BLaER1 (cell line): ENCODE measurements at regions not wholly inside any gene's neighbourhood (a gene's known extent, or its start where the extent isn't known, plus 50 kb on each side); places are given as distances from the start of the nearest gene placed in this dataset.

Source experiments
- H3K27ac ChIP-seq: shearing (Covaris generic); formaldehyde crosslinking; 2 replicates; pipeline ENCODE4 v1.8.1; 2022
- H3K27me3 ChIP-seq: shearing (Covaris generic); formaldehyde crosslinking; 2 replicates; pipeline ENCODE4 v1.8.1; 2022
- H3K36me3 ChIP-seq: shearing (Covaris generic); formaldehyde crosslinking; 2 replicates; pipeline ENCODE4 v1.8.1; 2022
- H3K4me1 ChIP-seq: shearing (Covaris generic); formaldehyde crosslinking; 2 replicates; pipeline ENCODE4 v1.8.1; 2022
- H3K4me2 ChIP-seq: shearing (Covaris generic); formaldehyde crosslinking; 2 replicates; pipeline ENCODE4 v1.8.1; 2022
- H3K4me3 ChIP-seq: shearing (Covaris generic); formaldehyde crosslinking; 2 replicates; pipeline ENCODE4 v1.8.1; 2022
- H3K9ac ChIP-seq: shearing (Covaris generic); formaldehyde crosslinking; 2 replicates; pipeline ENCODE4 v1.8.1; 2022
- H3K9me3 ChIP-seq: shearing (Covaris generic); formaldehyde crosslinking; 2 replicates; pipeline ENCODE4 v1.8.1; 2022
- H4K20me1 ChIP-seq: shearing (Covaris generic); formaldehyde crosslinking; 2 replicates; pipeline ENCODE4 v1.8.1; 2022
- Cebpa-rat ChIP-seq: shearing (Covaris generic); IDR thresholded peaks from 2 replicates; pipeline ENCODE4 v1.8.1; 2022

DNA sequence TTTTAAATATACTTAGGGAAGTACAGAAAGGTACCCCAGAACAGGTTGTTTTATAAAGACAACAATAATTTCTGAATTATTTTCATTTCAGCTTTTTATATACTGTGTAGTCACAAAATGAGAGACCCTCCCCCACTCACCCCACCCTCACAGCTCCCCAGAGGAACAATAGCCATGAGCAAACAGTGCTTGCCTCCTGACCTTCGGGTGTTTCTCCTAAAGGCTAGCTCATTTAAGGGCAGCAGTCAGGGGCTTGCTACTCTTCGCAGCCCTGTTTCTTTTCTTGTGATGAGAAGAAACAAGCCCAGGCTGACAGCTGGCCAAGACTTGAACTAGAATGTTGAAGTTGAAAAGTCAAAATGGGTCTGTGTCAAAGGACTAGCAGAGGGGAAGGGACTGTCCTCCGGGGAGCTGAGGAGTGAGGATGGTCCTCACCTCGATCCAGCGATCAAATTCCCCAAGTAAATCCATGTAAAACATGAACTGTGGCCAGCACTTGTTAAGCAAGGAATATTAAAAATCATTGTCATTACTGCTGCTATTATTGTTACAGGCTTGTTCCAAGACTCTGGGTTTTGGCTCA lies 133.8 kb upstream of the ARHGAP5 start:
- H3K4me1 ChIP-seq, result no peaks in the 10 kb centered on the region
- H3K36me3 ChIP-seq, result no peaks in the 10 kb centered on the region
- H3K27ac ChIP-seq, result no peak overlapping the region
- H4K20me1 ChIP-seq, result no peaks in the 10 kb centered on the region
- H3K4me2 ChIP-seq, result no peak overlapping the region
- no peaks in the 10 kb centered on the region for H3K9me3 ChIP-seq
- TF ChIP-seq Cebpa-rat, result no peak
- no peak overlapping the region for H3K9ac ChIP-seq
- no peaks in the 10 kb centered on the region for H3K27me3 ChIP-seq
- H3K4me3 ChIP-seq, result no peak overlapping the region

DNA sequence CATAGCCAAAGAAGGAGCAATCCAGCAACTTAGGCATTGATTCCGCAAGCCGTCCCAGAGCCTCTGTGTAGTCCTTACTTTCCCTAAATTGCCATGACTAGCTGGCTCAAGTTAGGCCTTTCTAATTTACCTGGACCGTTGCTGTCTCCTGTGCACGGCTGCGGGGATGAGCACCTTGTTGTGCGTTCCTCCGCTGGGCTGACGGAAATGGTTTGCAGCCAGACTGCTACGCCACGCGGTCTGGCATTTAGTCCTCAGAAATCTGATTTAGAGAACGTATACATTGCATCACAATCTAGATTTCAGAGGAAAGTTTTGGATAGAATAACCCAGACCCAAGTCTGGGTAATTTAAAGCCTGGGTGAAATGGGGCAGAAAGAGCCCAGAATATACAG lies 133.2 kb upstream of the ARHGAP5 start:
- Histone ChIP-seq H3K27me3 (no peaks in the 10 kb centered on the region), H3K4me1 (no peaks in the 10 kb centered on the region), H3K36me3 (no peaks in the 10 kb centered on the region), H3K4me3 (no peak overlapping the region), H4K20me1 (no peaks in the 10 kb centered on the region), H3K9ac (no peak overlapping the region), H3K27ac (no peak overlapping the region), H3K9me3 (no peaks in the 10 kb centered on the region), H3K4me2 (no peak overlapping the region)
- TF ChIP-seq Cebpa-rat, result no peak

DNA sequence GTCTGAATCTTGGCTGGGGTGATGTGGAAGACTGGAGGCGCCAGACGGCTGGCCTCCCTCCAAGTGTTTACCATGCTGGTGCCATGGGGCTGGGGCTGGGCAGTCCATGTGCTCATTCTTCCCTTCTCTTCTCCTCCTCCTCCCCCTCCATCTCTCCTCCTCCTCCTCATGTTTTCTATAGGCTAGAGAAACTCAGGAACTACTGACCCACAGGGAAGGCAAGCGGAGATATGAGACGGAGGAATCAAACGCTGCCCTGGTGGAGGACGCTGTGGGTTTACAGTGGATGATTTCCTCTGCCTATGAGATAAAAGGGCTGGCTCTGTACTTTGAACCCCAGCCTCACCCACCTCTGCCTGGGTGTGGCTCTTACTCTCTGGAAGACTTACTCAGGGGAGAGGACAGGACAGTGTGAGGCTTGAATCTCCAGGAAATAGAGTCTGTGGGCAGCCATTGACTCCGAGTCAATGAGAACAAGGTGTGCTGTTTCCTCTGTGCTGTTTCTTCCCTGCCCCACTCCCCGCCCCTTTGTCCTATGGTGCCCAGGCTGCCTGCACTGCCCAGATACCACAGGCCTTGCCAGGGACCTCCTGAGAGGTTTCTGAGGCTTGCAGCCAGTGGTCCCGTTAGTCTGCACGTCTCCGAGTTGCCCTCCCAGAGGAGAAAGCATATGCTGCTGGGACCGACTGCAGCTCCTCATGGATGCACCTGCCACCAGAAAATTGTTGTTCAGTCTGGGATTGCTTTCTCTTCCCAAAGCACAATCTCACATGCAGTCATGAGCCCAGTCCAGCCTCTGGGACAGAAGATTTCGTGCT lies 132.6 kb upstream of the ARHGAP5 start:
- no peak for TF ChIP-seq Cebpa-rat
- Histone ChIP-seq H3K36me3 (no peaks in the 10 kb centered on the region), H3K4me1 (no peaks in the 10 kb centered on the region), H3K9ac (no peak overlapping the region), H3K27ac (no peak overlapping the region), H3K4me3 (no peak overlapping the region), H3K27me3 (no peaks in the 10 kb centered on the region), H4K20me1 (no peaks in the 10 kb centered on the region), H3K4me2 (no peak overlapping the region), H3K9me3 (no peaks in the 10 kb centered on the region)

DNA sequence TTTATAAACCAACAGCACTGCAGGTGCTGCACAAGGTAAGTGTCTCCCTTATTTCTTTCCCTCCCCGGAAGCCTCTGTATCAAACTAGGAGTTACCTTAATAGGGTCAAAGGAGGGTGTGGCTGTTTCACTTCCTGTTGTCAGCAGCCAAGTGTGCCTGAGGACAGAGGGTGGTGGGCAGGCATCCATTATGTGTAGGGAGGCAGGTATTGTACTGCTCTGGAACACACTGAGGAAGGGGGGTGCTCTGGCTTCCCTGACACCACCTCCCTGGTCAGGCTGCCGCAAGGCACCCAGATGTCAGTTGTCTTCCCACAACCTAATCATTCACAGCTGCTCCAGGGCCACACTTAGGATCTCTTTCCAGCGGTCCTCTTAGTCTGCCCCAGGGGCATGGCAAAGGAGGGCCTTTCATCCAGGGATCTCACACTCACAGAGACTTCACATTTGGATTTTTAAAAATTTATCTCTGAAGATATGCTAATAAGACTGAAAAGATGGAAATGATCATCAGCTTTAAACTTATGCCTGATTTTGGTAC lies 132.0 kb upstream of the ARHGAP5 start:
- Histone ChIP-seq H3K9ac (no peak overlapping the region), H4K20me1 (no peaks in the 10 kb centered on the region), H3K9me3 (no peaks in the 10 kb centered on the region), H3K27me3 (no peaks in the 10 kb centered on the region), H3K27ac (no peak overlapping the region), H3K4me3 (no peak overlapping the region), H3K36me3 (no peaks in the 10 kb centered on the region), H3K4me2 (no peak overlapping the region), H3K4me1 (no peaks in the 10 kb centered on the region)
- no peak for TF ChIP-seq Cebpa-rat

DNA sequence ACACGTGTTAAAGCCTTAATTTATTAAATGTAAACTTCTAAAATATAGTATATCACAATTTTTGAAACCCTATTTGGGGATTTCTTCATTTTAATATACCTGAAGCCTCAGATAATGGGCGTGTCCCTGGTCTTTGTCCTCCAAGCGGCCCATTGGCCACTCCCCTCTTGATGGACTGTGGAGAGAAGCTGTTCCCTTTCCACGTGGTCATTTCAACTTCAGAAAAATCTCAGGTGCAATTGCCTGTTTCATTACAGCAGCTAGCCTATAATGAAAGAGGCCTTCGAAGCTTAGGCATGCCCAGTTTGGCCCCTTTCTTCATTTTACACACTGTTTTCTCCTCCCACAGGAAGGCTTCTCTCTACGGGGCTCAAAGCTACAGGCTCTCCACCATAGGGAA lies 131.4 kb upstream of the ARHGAP5 start:
- H3K4me1 ChIP-seq, result no peaks in the 10 kb centered on the region
- no peaks in the 10 kb centered on the region for H4K20me1 ChIP-seq
- H3K9ac ChIP-seq, result no peak overlapping the region
- no peaks in the 10 kb centered on the region for H3K36me3 ChIP-seq
- H3K27ac ChIP-seq, result no peak overlapping the region
- H3K27me3 ChIP-seq, result no peaks in the 10 kb centered on the region
- H3K9me3 ChIP-seq, result no peaks in the 10 kb centered on the region
- no peak for TF ChIP-seq Cebpa-rat
- no peak overlapping the region for H3K4me2 ChIP-seq
- no peak overlapping the region for H3K4me3 ChIP-seq

DNA sequence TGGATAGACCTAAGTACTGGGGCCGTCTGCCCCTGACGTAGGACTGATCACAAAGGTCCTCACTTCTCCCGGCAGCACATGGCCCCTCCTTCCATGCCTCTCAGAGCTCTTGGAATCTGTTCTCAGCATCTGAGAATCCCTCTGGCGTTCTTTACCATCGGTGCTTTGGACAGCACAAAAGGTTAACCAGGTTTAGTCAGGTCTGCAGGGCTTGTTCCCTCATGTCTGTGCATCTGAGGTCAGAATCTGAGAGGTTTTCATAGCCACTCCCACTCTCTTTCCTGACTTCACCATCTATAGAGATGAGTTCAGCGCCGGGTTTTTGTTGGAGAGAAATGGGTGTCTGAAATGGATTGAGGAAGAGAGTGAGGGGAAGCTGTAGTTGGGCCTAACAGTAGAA lies 130.0 kb upstream of the ARHGAP5 start:
- no peak overlapping the region for H3K4me3 ChIP-seq
- no peak for TF ChIP-seq Cebpa-rat
- no peak overlapping the region for H3K9ac ChIP-seq
- no peaks in the 10 kb centered on the region for H3K36me3 ChIP-seq
- no peak overlapping the region for H3K27ac ChIP-seq
- no peaks in the 10 kb centered on the region for H3K27me3 ChIP-seq
- H3K4me2 ChIP-seq, result no peak overlapping the region
- H3K4me1 ChIP-seq, result no peaks in the 10 kb centered on the region
- no peaks in the 10 kb centered on the region for H4K20me1 ChIP-seq
- H3K9me3 ChIP-seq, result no peaks in the 10 kb centered on the region

DNA sequence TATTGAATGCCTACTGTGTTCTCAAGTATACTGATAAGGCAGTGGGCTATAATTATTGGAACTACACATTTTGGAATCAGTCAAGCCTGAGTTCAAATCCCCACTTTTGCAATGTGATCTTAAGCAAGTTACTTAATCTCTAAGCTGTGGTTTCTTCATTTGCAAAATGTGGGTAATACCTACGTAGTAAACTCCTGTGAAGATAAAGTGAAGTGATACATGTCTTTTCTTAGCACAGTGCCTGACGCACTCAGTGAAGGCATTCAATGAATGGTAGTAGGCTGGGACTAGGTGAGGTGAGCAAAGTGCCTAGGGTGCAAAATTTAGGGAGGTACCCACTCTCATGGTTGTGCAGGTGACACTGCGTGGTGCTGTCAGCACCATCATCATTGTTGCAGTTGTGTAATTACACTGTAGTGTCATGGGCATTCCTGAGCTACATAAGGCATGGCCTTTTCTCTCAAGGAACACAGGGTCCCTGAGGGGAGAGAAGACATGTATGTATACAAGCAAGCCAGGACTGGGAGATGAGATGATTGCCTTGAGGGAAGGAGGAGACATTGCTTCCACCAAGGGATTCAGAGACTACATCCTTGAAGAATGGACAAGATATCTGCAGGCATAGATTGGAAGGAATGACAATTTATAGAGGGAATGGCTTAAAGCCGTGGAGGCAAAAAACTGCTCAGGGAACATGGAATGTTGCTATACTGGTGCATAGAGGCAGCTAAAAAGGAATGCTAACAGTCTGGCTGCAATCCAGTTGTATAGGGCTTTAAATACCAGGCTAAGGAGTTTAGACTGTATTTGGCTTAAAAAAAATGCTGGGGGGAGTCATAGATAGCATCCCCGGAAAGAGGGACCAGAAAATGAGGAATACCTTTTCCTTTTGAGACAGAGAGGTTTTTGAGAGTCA lies 129.2 kb upstream of the ARHGAP5 start:
- no peak overlapping the region for H3K27ac ChIP-seq
- H3K27me3 ChIP-seq, result no peaks in the 10 kb centered on the region
- TF ChIP-seq Cebpa-rat, result no peak
- no peaks in the 10 kb centered on the region for H3K36me3 ChIP-seq
- H3K9me3 ChIP-seq, result no peaks in the 10 kb centered on the region
- H3K4me3 ChIP-seq, result no peak overlapping the region
- H3K9ac ChIP-seq, result no peak overlapping the region
- H3K4me1 ChIP-seq, result no peaks in the 10 kb centered on the region
- H4K20me1 ChIP-seq, result no peaks in the 10 kb centered on the region
- H3K4me2 ChIP-seq, result no peak overlapping the region

DNA sequence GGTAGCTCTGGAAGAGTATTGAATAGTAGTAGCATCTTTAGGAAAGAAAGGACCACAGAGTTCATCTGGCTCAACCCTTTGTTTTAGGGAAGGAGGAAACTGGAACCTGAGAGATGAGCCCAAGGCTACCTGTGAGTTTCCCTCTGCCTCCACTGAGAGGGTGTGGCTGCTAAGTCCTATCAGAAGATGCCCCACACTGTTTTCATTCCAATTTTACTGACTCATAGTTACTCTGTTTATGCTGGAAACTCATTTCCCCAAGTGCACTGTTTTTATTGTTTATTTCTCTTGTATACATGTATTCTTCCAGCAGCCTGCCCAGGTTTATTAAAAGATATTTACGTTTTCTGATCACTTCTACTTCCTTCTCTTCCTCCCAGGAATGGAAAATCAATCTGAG lies 127.4 kb upstream of the ARHGAP5 start:
- H3K4me1 ChIP-seq, result no peaks in the 10 kb centered on the region
- no peaks in the 10 kb centered on the region for H3K36me3 ChIP-seq
- no peaks in the 10 kb centered on the region for H3K9me3 ChIP-seq
- TF ChIP-seq Cebpa-rat, result no peak
- no peaks in the 10 kb centered on the region for H3K27me3 ChIP-seq
- H3K4me2 ChIP-seq, result no peak overlapping the region
- no peak overlapping the region for H3K27ac ChIP-seq
- H4K20me1 ChIP-seq, result no peaks in the 10 kb centered on the region
- H3K4me3 ChIP-seq, result no peak overlapping the region
- H3K9ac ChIP-seq, result no peak overlapping the region

DNA sequence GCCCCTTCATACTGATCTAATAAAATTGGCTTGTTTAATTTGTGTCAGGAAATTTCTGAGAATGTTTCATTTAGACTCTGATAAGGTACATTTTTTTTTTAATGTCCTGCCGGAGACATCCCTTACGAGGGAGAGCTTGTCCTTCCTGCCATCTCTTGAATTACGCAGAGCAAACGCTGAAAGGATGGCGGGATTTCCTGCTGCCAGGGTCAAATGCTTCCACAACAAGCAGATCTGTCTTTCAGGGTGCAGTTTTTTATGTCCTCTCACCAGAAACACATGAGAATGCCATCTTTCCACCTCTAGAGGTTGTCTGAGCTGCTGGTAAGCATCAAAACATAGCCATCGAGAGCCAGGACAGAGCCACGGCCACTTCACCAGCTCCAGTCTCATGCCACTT lies 126.8 kb upstream of the ARHGAP5 start:
- no peaks in the 10 kb centered on the region for H3K27me3 ChIP-seq
- no peak for TF ChIP-seq Cebpa-rat
- no peak overlapping the region for H3K9ac ChIP-seq
- no peaks in the 10 kb centered on the region for H3K9me3 ChIP-seq
- no peaks in the 10 kb centered on the region for H3K36me3 ChIP-seq
- no peaks in the 10 kb centered on the region for H4K20me1 ChIP-seq
- H3K4me3 ChIP-seq, result no peak overlapping the region
- no peak overlapping the region for H3K4me2 ChIP-seq
- no peak overlapping the region for H3K27ac ChIP-seq
- H3K4me1 ChIP-seq, result no peaks in the 10 kb centered on the region
